Thyroid gland (tissue), 4 donors: ENCODE measurements at regions not wholly inside any gene's neighbourhood (a gene's known extent, or its start where the extent isn't known, plus 50 kb on each side); places are given as distances from the start of the nearest gene placed in this dataset.

Source experiments
- CTCF ChIP-seq, 6 experiments: fragments of 200-600 bp in 3 of 6; fragments of 450-650 bp in 3 of 6; sonication (generic) in 3 of 6; IDR thresholded peaks; one replicate each; pipeline ENCODE4 v1.5.1; 2016 to 2019; ENCODE audit warnings: antibody characterized with exemption in 6 of 6, mild to moderate bottlenecking in 2 of 6, inconsistent platforms in 1 of 6, moderate library complexity in 1 of 6
- POLR2A ChIP-seq, 2 donors: fragments of 450-650 bp; IDR thresholded peaks; one replicate each; pipeline ENCODE4 v1.6.1; 2017; ENCODE audit warnings: antibody characterized with exemption in 2 of 2, mild to moderate bottlenecking in 2 of 2, moderate library complexity in 1 of 2

GRCh38 chr6:47161176-47161687 is 119.1 kb upstream of the ADGRF1 start:
- TF ChIP-seq POLR2A (IDR thresholded peaks at IDR 0.05) (no peak), CTCF (IDR thresholded peaks at IDR 0.05) (no peak)
